ENCODE measurements at regions not wholly inside any gene's neighbourhood (a gene's known extent, or its start where the extent isn't known, plus 50 kb on each side); places are given as distances from the start of the nearest gene placed in this dataset.

- H4K20me1 ChIP-seq (ENCODE audit: insufficient read depth, low read length) = no peaks in the 10 kb centered on the region
- H3K4ac ChIP-seq (ENCODE audit: low read depth, low read length) = no peak overlapping the region
- no peak overlapping the region for H2BK5ac ChIP-seq (ENCODE audit: low read depth, low read length, poor library complexity, severe bottlenecking)
- intact Hi-C loops (cut with micrococcal nuclease) = no loop called here
- no peaks in the 10 kb centered on the region for H3K27me3 ChIP-seq (ENCODE audit: control insufficient read depth, insufficient read depth, low read length)
- in situ Hi-C loops (cut with MboI; ENCODE audit: low sequenced_read_pairs) = no loop called here
- no peak overlapping the region for H3K4me3 ChIP-seq (ENCODE audit: insufficient read depth, low read depth, low read length)
- H3K9me1 ChIP-seq (ENCODE audit: insufficient read depth, low read length) = no peaks in the 10 kb centered on the region
- H3K9me3 ChIP-seq (ENCODE audit: control insufficient read depth, insufficient read depth, low read length) = no peaks in the 10 kb centered on the region
- H3K4me2 ChIP-seq (ENCODE audit: low read depth, low read length) = no peak overlapping the region
- H4K5ac ChIP-seq (ENCODE audit: low read depth, low read length) = no peak overlapping the region
- no peak for ATAC-seq (ENCODE audit: low read depth)
- no peak overlapping the region for H4K8ac ChIP-seq (ENCODE audit: low read depth in 2 of 2, low read length in 2 of 2)
- WGBS, 2 experiments (ENCODE audit: extremely low coverage in 2 of 2, insufficient read length in 1 of 2) = no CpG with 5 or more reads among the region's 3 CpGs
- H3K27ac ChIP-seq (ENCODE audit: insufficient read depth, low read length) = no peak overlapping the region
- no peak overlapping the region for H3K18ac ChIP-seq (ENCODE audit: low read depth, low read length)
- H3K14ac ChIP-seq (replicated peaks; ENCODE audit: low read depth, low read length) = no peak overlapping the region
- no peak for DNase-seq
- TF ChIP-seq BHLHE40 (IDR thresholded peaks at IDR 0.05; ENCODE audit: low read depth, low read length) = no peak
- TF ChIP-seq RFX5 (IDR thresholded peaks at IDR 0.05; ENCODE audit: low read depth, low read length) = no peak
- TF ChIP-seq SMC3 (IDR thresholded peaks at IDR 0.05; ENCODE audit: low read depth, low read length) = no peak
- no peak for TF ChIP-seq RCOR1 (IDR thresholded peaks at IDR 0.05; ENCODE audit: insufficient replicate concordance, low read length)
- TF ChIP-seq RAD21 (IDR thresholded peaks at IDR 0.05; ENCODE audit: low read length) = no peak
- no peak for TF ChIP-seq CHD1 (IDR thresholded peaks at IDR 0.05; ENCODE audit: low read depth, low read length)
- no peak for TF ChIP-seq ELK1 (IDR thresholded peaks at IDR 0.05; ENCODE audit: borderline replicate concordance, low read depth, low read length)
- TF ChIP-seq MAFK (IDR thresholded peaks at IDR 0.05; ENCODE audit: low read depth, low read length) = no peak
- no peak for TF ChIP-seq CTCF (conservative IDR thresholded peaks at IDR 0.05; ENCODE audit: low read depth, low read length)
- TF ChIP-seq USF2 (IDR thresholded peaks at IDR 0.05; ENCODE audit: low read depth, low read length) = no peak
- TF ChIP-seq MAZ (IDR thresholded peaks at IDR 0.05; ENCODE audit: borderline replicate concordance, low read depth, low read length) = no peak
- no peak for TF ChIP-seq FOS (IDR thresholded peaks at IDR 0.05; ENCODE audit: low read depth, low read length)
- no peak for TF ChIP-seq MXI1 (IDR thresholded peaks at IDR 0.05; ENCODE audit: borderline replicate concordance, low read depth, low read length)
- H3K79me1 ChIP-seq (ENCODE audit: low read depth in 1 of 2, low read length in 2 of 2) = no peaks in the 10 kb centered on the region
- dilution Hi-C loops (cut with HindIII; ENCODE audit: low sequenced_read_pairs, unreplicated experiment) = no loop called here
- H2AK9ac ChIP-seq (replicated peaks; ENCODE audit: low read depth, low read length, poor library complexity) = no peak overlapping the region
- BruUV-seq (replicated peaks) = no TSS peak
- no peak overlapping the region for H3K23ac ChIP-seq (ENCODE audit: low read depth, low read length)
- POLR2A ChIA-PET (ENCODE audit: unreplicated experiment) = no interaction called here
- CTCF ChIA-PET = no interaction called here
- no peak overlapping the region for H4K91ac ChIP-seq (ENCODE audit: insufficient read depth, low read depth, low read length)
- H3K56ac ChIP-seq (ENCODE audit: extremely low read depth, insufficient read depth, low read length) = no peak overlapping the region
- no peak overlapping the region for H2BK120ac ChIP-seq (ENCODE audit: low read depth, low read length)
- H2BK15ac ChIP-seq (ENCODE audit: low read depth, low read length) = no peak overlapping the region
- no peak overlapping the region for H3K9ac ChIP-seq (ENCODE audit: low read depth, low read length)
- no peaks in the 10 kb centered on the region for H3K4me1 ChIP-seq (ENCODE audit: control insufficient read depth, insufficient read depth, low read length)
- no peak overlapping the region for H2AK5ac ChIP-seq (ENCODE audit: low read depth, low read length)
- H3K36me3 ChIP-seq (ENCODE audit: control insufficient read depth, insufficient read depth, low read length) = no peaks in the 10 kb centered on the region
- no peak overlapping the region for H2BK20ac ChIP-seq (ENCODE audit: low read depth, low read length)
- no peak overlapping the region for H2AFZ ChIP-seq (replicated peaks; ENCODE audit: low read length, poor library complexity)
Observed at GRCh38 chr12:22919883-22920282, 294.9 kb downstream of the ETNK1 start.
